Peyer's patch (tissue), 4 donors: ENCODE measurements at regions not wholly inside any gene's neighbourhood (a gene's known extent, or its start where the extent isn't known, plus 50 kb on each side); places are given as distances from the start of the nearest gene placed in this dataset.

ENCODE experiments used
- DNase-seq, 3 donors: peaks; one replicate each; pipeline ENCODE4 v3.0.0-alpha.2; 2017 to 2019
- H3K27ac ChIP-seq, 4 donors: fragments of 200-600 bp; sonication (generic); one replicate each; pipeline ENCODE4 v1.5.1; 2016 to 2019
- H3K27me3 ChIP-seq, 2 donors: fragments of 200-600 bp; sonication (generic); one replicate each; pipeline ENCODE4 v1.5.1; 2019
- H3K36me3 ChIP-seq, 3 donors: fragments of 200-600 bp; sonication (generic); one replicate each; pipeline ENCODE4 v1.5.1; 2016 to 2019
- H3K4me1 ChIP-seq, 4 donors: fragments of 200-600 bp; sonication (generic); one replicate each; pipeline ENCODE4 v1.5.1; 2016 to 2019
- H3K4me3 ChIP-seq, 4 donors: fragments of 200-600 bp; sonication (generic); 1 replicate in 3 of 4; 2 replicates in 1 of 4; pipeline ENCODE4 v1.5.1; 2016 to 2019; ENCODE audit warnings: mild to moderate bottlenecking in 1 of 4
- H3K9me3 ChIP-seq, 4 donors: fragments of 200-600 bp; sonication (generic); one replicate each; pipeline ENCODE4 v1.5.1; 2016 to 2019; ENCODE audit warnings: mild to moderate bottlenecking in 1 of 4
- POLR2A ChIP-seq, 2 donors: fragments of 450-650 bp; IDR thresholded peaks; one replicate each; pipeline ENCODE4 v1.5.1; 2017; ENCODE audit warnings: antibody characterized with exemption in 2 of 2, mild to moderate bottlenecking in 2 of 2, moderate library complexity in 2 of 2
- TF ChIP-seq, protein P1 (sequence below), 6 experiments: fragments of 450-650 bp in 4 of 6; fragments of 200-600 bp in 2 of 6; sonication (generic) in 1 of 6; IDR thresholded peaks; one replicate each; pipeline ENCODE4 v1.5.1; 2017 to 2019; ENCODE audit warnings: antibody characterized with exemption in 6 of 6, mild to moderate bottlenecking in 3 of 6, moderate library complexity in 1 of 6

DNA sequence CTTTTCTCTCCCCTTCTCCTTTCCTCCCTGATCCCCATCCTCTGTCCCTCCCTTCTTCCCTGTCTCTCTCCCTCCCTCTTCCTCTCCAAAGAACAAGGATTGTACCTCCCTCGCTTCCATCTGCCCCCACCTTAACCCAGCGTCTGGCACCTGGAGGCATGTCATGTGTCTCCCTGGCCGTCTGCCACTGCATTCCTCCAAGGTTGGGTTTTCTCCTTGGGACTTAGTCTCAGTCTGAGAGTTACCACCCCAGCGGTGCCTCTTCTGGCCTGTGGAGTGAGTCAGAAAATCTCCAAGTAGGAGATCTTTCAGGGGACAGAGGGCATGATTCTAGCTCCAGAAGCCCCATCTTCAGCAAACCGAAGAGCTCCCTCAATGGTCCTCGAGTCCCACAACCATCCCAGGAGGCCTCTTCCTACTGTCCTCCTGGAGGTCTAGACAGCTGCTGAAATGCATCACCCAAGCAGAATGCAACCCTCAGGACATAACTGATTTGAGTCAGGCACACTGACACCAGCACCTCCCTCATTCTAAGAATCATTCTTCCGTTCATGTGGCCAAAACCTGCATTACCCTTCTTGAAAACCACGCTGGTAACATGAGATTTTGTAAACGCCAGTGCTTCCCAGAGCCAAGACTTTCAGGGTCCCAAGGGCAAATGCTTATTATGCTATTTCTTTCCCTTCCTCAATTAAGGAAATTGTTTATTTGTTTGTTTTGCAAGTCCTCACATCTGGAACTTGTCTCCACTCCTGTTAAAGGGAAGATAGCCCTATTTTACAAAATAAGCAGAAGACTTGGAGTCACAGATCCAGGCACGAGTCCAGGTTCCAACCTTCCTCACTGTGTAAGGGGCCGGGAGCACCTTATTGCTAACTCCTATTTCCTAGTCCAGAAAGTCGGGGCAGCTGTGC lies 463.2 kb downstream of the BCL11B start:
- no peak for DNase-seq

DNA sequence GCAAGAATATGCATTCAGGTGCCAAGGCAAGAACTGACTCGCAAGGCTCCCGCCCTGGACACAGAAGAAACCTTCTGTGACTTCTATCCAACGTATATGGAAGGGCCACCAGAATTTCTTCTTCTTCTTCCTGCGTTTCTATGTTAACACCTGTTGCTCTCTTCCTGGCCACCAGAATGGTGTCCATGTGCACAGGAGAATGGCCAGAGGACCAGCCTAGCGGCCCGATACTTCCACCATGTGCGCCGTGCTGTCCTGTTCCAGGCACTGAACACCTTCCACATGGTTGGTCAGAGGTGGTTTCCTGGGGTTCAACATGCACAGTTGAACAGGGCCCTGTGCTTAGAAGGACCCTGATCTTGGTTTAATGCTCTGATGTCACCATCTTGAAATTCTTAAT lies 455.8 kb downstream of the BCL11B start:
- DNase-seq: no peak
- Histone ChIP-seq H3K9me3 (no peaks in the 10 kb centered on the region), H3K27ac (no peak overlapping the region), H3K36me3 (no peaks in the 10 kb centered on the region), H3K4me3 (no peak overlapping the region), H3K4me1 (no peaks in the 10 kb centered on the region), H3K27me3 (no peaks in the 10 kb centered on the region)
- no peak for TF ChIP-seq POLR2A (IDR thresholded peaks at IDR 0.05)
- TF ChIP-seq, protein P1, sequence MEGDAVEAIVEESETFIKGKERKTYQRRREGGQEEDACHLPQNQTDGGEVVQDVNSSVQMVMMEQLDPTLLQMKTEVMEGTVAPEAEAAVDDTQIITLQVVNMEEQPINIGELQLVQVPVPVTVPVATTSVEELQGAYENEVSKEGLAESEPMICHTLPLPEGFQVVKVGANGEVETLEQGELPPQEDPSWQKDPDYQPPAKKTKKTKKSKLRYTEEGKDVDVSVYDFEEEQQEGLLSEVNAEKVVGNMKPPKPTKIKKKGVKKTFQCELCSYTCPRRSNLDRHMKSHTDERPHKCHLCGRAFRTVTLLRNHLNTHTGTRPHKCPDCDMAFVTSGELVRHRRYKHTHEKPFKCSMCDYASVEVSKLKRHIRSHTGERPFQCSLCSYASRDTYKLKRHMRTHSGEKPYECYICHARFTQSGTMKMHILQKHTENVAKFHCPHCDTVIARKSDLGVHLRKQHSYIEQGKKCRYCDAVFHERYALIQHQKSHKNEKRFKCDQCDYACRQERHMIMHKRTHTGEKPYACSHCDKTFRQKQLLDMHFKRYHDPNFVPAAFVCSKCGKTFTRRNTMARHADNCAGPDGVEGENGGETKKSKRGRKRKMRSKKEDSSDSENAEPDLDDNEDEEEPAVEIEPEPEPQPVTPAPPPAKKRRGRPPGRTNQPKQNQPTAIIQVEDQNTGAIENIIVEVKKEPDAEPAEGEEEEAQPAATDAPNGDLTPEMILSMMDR (IDR thresholded peaks at IDR 0.05): no peak

More for the DNA sequence above, 463.2 kb downstream of the BCL11B start:
- Histone ChIP-seq H3K27me3 (no peaks in the 10 kb centered on the region), H3K36me3 (no peaks in the 10 kb centered on the region), H3K4me3 (no peak overlapping the region), H3K4me1 (no peaks in the 10 kb centered on the region), H3K27ac (no peak overlapping the region), H3K9me3 (no peaks in the 10 kb centered on the region)
- no peak for TF ChIP-seq POLR2A (IDR thresholded peaks at IDR 0.05)
- TF ChIP-seq, protein P1 (IDR thresholded peaks at IDR 0.05): no peak

DNA sequence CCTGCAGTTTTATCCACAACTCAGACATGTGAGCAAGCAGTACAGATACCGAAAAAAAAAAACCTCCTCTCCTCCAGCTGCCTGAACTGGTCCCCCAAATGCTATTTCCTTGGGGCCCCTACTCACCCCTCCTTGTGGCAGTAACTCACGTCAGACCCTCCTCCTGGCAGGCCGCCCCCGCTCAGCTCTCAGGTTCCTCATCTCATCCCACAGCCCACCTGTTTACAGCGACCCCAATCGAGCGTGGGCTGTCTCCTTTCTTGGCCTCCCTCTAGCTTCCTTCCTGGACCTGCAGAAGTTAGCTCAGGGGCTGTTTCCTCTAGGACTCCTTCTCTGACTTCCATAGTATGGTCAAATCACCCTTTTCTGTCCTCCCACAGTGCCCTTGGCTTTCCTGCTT lies 455.3 kb downstream of the BCL11B start:
- Histone ChIP-seq H3K27me3 (no peaks in the 10 kb centered on the region), H3K36me3 (no peaks in the 10 kb centered on the region), H3K9me3 (no peaks in the 10 kb centered on the region), H3K27ac (no peak overlapping the region), H3K4me1 (no peaks in the 10 kb centered on the region), H3K4me3 (no peak overlapping the region)
- no peak for DNase-seq
- TF ChIP-seq POLR2A (IDR thresholded peaks at IDR 0.05): no peak
- TF ChIP-seq, protein P1 (IDR thresholded peaks at IDR 0.05): no peak

DNA sequence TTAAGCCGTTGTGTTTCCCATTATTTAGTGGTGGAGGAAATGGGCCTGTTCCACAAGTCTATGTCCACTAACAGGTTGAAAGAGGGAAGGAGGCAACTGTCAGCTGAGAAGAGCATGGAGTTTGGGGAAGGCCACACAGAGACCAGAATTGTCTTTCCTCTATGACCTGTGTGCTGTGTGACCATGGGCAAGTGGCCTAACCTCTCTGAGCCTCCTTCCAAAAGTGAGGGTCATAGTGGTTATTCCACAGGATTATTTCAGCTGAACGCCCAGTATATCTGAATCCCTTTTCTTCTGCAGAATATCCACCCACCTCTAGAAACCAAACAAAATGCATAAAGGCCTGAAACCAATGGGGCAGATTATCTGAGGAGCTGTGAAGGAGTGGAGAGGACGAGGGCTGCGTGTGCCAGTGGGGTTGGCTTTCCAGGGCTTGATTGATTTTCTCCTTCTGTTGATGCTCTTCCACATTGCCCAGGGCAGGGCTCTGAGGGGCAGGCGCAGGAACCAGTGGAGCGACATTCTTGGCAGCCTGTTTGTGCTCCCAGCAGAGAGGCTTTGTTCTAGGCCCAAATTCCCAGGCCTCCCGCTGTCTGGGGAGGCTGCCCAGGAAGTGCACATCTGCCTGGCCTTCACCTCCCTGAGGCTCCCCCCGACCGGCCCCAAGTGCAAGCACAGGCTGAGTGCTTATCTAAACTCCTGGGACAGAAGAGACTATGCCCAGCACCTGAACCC lies 452.7 kb downstream of the BCL11B start:
- no peak overlapping the region for H3K27ac ChIP-seq
- DNase-seq: no peak

DNA sequence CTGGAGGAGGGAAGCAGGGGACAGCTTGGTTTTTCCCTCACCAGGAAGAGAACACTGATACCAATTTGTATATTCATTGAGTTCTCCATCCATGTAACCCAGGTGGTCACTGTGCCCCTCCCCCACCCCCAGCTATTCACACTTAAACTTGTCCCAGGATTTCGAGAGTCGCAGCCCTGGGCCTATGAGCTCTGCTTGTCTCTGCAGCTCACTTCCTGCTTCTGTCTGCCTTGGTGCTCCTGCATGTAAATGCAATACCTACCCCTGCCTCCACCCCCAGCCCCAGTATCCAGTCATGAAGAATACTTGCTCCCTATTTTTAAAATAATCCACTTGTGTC lies 452.2 kb downstream of the BCL11B start:
- no peak for TF ChIP-seq POLR2A (IDR thresholded peaks at IDR 0.05)
- TF ChIP-seq, protein P1 (IDR thresholded peaks at IDR 0.05): no peak
- no peak overlapping the region for H3K27ac ChIP-seq
- H3K9me3 ChIP-seq: no peaks in the 10 kb centered on the region

More for the DNA sequence above, 452.7 kb downstream of the BCL11B start:
- H3K4me3 ChIP-seq: no peak overlapping the region
- no peaks in the 10 kb centered on the region for H3K27me3 ChIP-seq
- no peak for TF ChIP-seq POLR2A (IDR thresholded peaks at IDR 0.05)
- TF ChIP-seq, protein P1 (IDR thresholded peaks at IDR 0.05): no peak
- H3K36me3 ChIP-seq: no peaks in the 10 kb centered on the region
- H3K9me3 ChIP-seq: no peaks in the 10 kb centered on the region
- H3K4me1 ChIP-seq: no peaks in the 10 kb centered on the region

More for the DNA sequence above, 452.2 kb downstream of the BCL11B start:
- H3K36me3 ChIP-seq: no peaks in the 10 kb centered on the region
- no peaks in the 10 kb centered on the region for H3K27me3 ChIP-seq
- DNase-seq: no peak
- H3K4me1 ChIP-seq: no peaks in the 10 kb centered on the region
- no peak overlapping the region for H3K4me3 ChIP-seq
